Mesendoderm (in vitro differentiated cells): ENCODE measurements at regions not wholly inside any gene's neighbourhood (a gene's known extent, or its start where the extent isn't known, plus 50 kb on each side); places are given as distances from the start of the nearest gene placed in this dataset.

Experiments used
- DNase-seq: peaks from one replicate; pipeline ENCODE4 v3.0.0; 2013
- H2AK5ac ChIP-seq: 2 replicates; pipeline ENCODE4 v1.6.1; 2013; ENCODE audit warnings: low read length, inconsistent platforms
- H2BK120ac ChIP-seq: 2 replicates; pipeline ENCODE4 v1.6.1; 2013; ENCODE audit warnings: low read depth, mild to moderate bottlenecking, low read length, moderate library complexity, mixed read lengths
- H2BK15ac ChIP-seq: replicated peaks from 2 replicates; pipeline ENCODE4 v1.6.1; 2013; ENCODE audit warnings: low read depth, mild to moderate bottlenecking, moderate library complexity
- H2BK5ac ChIP-seq: 2 replicates; pipeline ENCODE4 v1.6.1; 2013; ENCODE audit warnings: low read length, inconsistent platforms
- H3K18ac ChIP-seq: 2 replicates; pipeline ENCODE4 v1.6.1; 2013; ENCODE audit warnings: mild to moderate bottlenecking, low read length, mixed read lengths
- H3K23ac ChIP-seq: one replicate; pipeline ENCODE4 v1.6.1; 2013; ENCODE audit warnings: low read length
- H3K27ac ChIP-seq: 2 replicates; pipeline ENCODE4 v1.5.1; 2013; ENCODE audit warnings: low read depth, mild to moderate bottlenecking, inconsistent platforms, low read length, moderate library complexity
- H3K27me3 ChIP-seq: 2 replicates; pipeline ENCODE4 v1.6.1; 2013; ENCODE audit warnings: low read length, control low read depth, mild to moderate bottlenecking, inconsistent platforms; ENCODE audit not compliant: insufficient read depth, poor library complexity
- H3K36me3 ChIP-seq: 2 replicates; pipeline ENCODE4 v1.6.1; 2013; ENCODE audit warnings: low read length, inconsistent platforms; ENCODE audit not compliant: control insufficient read depth, insufficient read depth
- H3K4ac ChIP-seq: one replicate; pipeline ENCODE4 v1.6.1; 2013; ENCODE audit warnings: low read depth, mild to moderate bottlenecking, low read length, moderate library complexity
- H3K4me1 ChIP-seq: 2 replicates; pipeline ENCODE4 v1.6.1; 2013; ENCODE audit warnings: low read depth, low read length, inconsistent platforms; ENCODE audit not compliant: control insufficient read depth
- H3K4me2 ChIP-seq: 2 replicates; pipeline ENCODE4 v1.6.1; 2013; ENCODE audit warnings: low read length
- H3K4me3 ChIP-seq: 2 replicates; pipeline ENCODE4 v1.5.1; 2013; ENCODE audit warnings: mild to moderate bottlenecking, low read length
- H3K56ac ChIP-seq: one replicate; pipeline ENCODE4 v1.6.1; 2013; ENCODE audit warnings: low read length
- H3K79me1 ChIP-seq: 2 replicates; pipeline ENCODE4 v1.6.1; 2013; ENCODE audit warnings: low read length, inconsistent platforms
- H3K79me2 ChIP-seq: 2 replicates; pipeline ENCODE4 v1.6.1; 2013; ENCODE audit warnings: mild to moderate bottlenecking, low read length; ENCODE audit not compliant: control insufficient read depth, insufficient read depth
- H3K9ac ChIP-seq: 2 replicates; pipeline ENCODE4 v1.6.1; 2013; ENCODE audit warnings: low read length, inconsistent platforms
- H4K5ac ChIP-seq: one replicate; pipeline ENCODE4 v1.6.1; 2013; ENCODE audit warnings: low read length
- H4K8ac ChIP-seq: one replicate; pipeline ENCODE4 v1.6.1; 2013; ENCODE audit warnings: low read depth, mild to moderate bottlenecking, control low read depth, low read length, moderate library complexity
- WGBS: extraction: QIAGEN DNeasy Blood & Tissue Kit; methylation state at CpG from one replicate; pipeline ENCODE4 v1.1.7; 2013; ENCODE audit warnings: low lambda C conversion rate, missing lambda C conversion rate; ENCODE audit not compliant: insufficient coverage; ENCODE audit errors: extremely low coverage; 5-methylcytosine and 5-hydroxymethylcytosine counted together

DNA sequence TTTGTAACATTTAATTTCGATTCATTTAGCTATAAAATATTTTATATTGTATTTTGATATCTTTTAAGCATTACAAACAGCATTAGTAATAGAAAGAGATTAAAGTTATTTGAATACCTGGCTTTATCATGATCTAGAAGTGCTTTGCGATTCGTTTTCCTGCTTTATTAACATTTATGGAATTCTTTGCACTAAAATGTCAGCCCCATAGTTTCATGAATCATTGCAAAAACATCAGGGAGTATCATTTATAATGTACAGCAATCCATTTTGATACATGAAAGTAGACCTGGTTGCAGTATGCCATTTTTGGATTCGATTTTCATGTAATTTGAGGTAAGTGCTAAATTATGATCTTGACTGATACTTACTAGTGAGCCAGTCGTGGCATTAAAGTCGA lies 108.0 kb upstream of the DPYD start:
- no peak overlapping the region for H3K23ac ChIP-seq
- no peaks in the 10 kb centered on the region for H3K79me2 ChIP-seq
- no peak overlapping the region for H3K4me3 ChIP-seq
- no peak for DNase-seq
- no peak overlapping the region for H4K8ac ChIP-seq
- no peak overlapping the region for H3K56ac ChIP-seq
- no peak overlapping the region for H3K9ac ChIP-seq
- H3K36me3 ChIP-seq: no peaks in the 10 kb centered on the region
- H3K4ac ChIP-seq: no peak overlapping the region
- WGBS: no CpG with 5 or more reads among the region's 6 CpGs
- no peak overlapping the region for H2AK5ac ChIP-seq
- H4K5ac ChIP-seq: no peak overlapping the region
- no peak overlapping the region for H2BK15ac ChIP-seq
- no peaks in the 10 kb centered on the region for H3K27me3 ChIP-seq
- H2BK5ac ChIP-seq: no peak overlapping the region
- H3K4me1 ChIP-seq: no peaks in the 10 kb centered on the region
- H3K27ac ChIP-seq: no peak overlapping the region
- no peak overlapping the region for H3K18ac ChIP-seq
- H2BK120ac ChIP-seq: no peak overlapping the region
- no peak overlapping the region for H3K4me2 ChIP-seq
- no peaks in the 10 kb centered on the region for H3K79me1 ChIP-seq

DNA sequence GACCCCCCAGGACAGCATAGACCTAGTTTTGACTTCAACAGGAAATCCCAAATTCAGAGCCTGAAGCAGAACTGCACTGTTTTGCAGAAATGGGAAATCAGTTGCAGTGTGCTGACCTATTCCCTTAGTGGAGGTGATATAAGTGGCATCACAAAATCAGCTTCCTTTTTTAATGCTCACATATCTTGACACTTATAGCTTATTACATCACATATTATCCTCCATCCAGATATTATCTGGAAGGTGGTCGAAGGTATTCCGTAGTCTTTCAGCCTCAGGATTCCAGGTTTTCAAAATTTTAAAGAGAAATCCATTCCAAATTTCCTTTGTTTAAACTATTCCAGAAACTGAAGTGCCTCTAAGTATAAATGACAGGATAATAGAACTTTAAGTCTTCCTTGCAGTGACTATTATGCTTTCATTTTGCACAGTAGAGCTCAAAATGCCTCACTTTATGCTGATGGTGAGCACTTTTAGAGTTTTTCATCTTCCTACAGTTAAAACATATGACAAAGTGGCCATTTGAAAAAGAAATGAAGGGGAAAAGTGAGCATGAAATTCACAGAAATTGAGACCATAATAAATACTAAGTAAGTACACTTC lies 106.4 kb upstream of the DPYD start:
- WGBS: no CpG with 5 or more reads among the region's 2 CpGs
- H4K5ac ChIP-seq: no peak overlapping the region
- no peak overlapping the region for H3K4me3 ChIP-seq
- no peak overlapping the region for H2BK15ac ChIP-seq
- no peak overlapping the region for H2BK120ac ChIP-seq
- H3K18ac ChIP-seq: no peak overlapping the region
- H3K56ac ChIP-seq: no peak overlapping the region
- H3K79me1 ChIP-seq: no peaks in the 10 kb centered on the region
- H3K4me2 ChIP-seq: no peak overlapping the region
- H3K4me1 ChIP-seq: no peaks in the 10 kb centered on the region
- H3K23ac ChIP-seq: no peak overlapping the region
- H2AK5ac ChIP-seq: no peak overlapping the region
- no peak overlapping the region for H4K8ac ChIP-seq
- H3K27ac ChIP-seq: no peak overlapping the region
- H2BK5ac ChIP-seq: no peak overlapping the region
- H3K9ac ChIP-seq: no peak overlapping the region
- no peaks in the 10 kb centered on the region for H3K36me3 ChIP-seq
- no peak for DNase-seq
- H3K27me3 ChIP-seq: no peaks in the 10 kb centered on the region
- no peaks in the 10 kb centered on the region for H3K79me2 ChIP-seq
- no peak overlapping the region for H3K4ac ChIP-seq

DNA sequence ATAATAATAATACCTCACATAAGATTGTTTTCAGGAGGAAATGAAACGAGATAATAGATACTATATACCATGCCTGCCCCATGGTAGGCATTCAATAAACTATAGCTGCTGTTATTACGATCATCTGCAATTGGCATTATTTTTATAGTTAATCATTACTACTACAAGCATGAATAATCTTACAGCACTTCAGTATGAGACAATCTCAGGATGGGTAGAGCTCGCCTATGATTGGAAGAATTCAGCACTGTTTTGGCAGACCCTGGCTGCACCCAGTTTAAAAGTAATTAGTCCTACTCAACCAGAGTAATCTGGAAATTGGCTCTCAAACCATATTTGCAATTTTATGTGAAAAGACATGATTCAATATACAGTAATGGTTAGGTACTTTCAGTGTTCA lies 105.0 kb upstream of the DPYD start:
- Histone ChIP-seq H4K8ac (no peak overlapping the region), H3K4me3 (no peak overlapping the region), H2BK5ac (no peak overlapping the region), H3K79me1 (no peaks in the 10 kb centered on the region), H2BK15ac (no peak overlapping the region), H3K79me2 (no peaks in the 10 kb centered on the region), H3K36me3 (no peaks in the 10 kb centered on the region), H3K18ac (no peak overlapping the region), H3K56ac (no peak overlapping the region), H3K27me3 (no peaks in the 10 kb centered on the region), H3K27ac (no peak overlapping the region), H3K4me1 (no peaks in the 10 kb centered on the region), H2BK120ac (no peak overlapping the region), H3K9ac (no peak overlapping the region), H4K5ac (no peak overlapping the region), H3K4ac (no peak overlapping the region), H3K23ac (no peak overlapping the region), H3K4me2 (no peak overlapping the region), H2AK5ac (no peak overlapping the region)
- DNase-seq: no peak
- no CpG with 5 or more reads among the region's 3 CpGs for WGBS

DNA sequence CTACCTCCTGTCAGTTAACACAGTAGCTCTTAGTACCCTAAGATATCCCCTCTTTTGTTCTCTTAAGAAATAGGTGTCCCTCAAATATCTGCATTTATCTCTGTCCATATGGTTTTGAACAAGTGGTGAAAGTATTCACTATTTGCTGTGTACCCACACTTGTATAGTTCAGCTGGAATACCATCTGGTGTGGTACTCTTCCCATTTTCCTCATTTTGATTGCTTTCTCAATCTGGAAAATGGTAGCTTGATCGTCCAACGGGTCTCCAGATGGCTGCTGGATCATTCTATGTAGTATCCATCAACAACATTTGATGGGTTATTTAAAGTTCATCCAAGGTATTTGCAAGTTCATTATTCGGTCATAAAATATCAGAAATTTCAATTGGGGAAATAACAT lies 100.3 kb upstream of the DPYD start:
- Histone ChIP-seq H3K27ac (no peak overlapping the region), H4K8ac (no peak overlapping the region), H3K56ac (no peak overlapping the region), H3K79me2 (no peaks in the 10 kb centered on the region), H3K4ac (no peak overlapping the region), H3K27me3 (no peaks in the 10 kb centered on the region), H3K18ac (no peak overlapping the region), H3K4me2 (no peak overlapping the region), H3K4me1 (no peaks in the 10 kb centered on the region), H3K23ac (no peak overlapping the region), H3K9ac (no peak overlapping the region), H3K79me1 (no peaks in the 10 kb centered on the region), H3K4me3 (no peak overlapping the region), H2AK5ac (no peak overlapping the region), H2BK120ac (no peak overlapping the region), H2BK15ac (no peak overlapping the region), H2BK5ac (no peak overlapping the region), H3K36me3 (no peaks in the 10 kb centered on the region), H4K5ac (no peak overlapping the region)
- no CpG with 5 or more reads among the region's 3 CpGs for WGBS
- no peak for DNase-seq

DNA sequence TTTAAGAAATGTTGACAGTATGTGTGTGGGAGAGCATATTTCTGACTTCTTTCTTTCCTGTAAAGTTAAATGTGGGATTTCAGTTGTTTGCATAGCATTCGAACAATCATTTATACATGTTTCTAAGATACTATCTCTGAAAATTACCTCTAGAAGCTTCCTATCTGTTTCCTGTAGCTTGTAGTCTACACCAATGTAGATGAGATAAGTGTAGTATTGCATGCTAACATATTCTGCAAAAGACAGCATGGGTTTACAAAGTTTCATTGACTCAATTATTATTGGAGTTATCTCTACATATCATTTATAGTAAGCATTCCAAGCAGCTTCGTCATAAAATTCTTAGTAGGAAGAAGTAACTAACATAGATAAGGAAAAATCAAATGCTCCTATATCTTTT lies 98.9 kb upstream of the DPYD start:
- Histone ChIP-seq H4K8ac (no peak overlapping the region), H3K18ac (no peak overlapping the region), H2BK5ac (no peak overlapping the region), H3K23ac (no peak overlapping the region), H3K4me3 (no peak overlapping the region), H2BK120ac (no peak overlapping the region), H3K4ac (no peak overlapping the region), H2BK15ac (no peak overlapping the region), H2AK5ac (no peak overlapping the region), H3K4me2 (no peak overlapping the region), H3K27ac (no peak overlapping the region), H3K36me3 (no peaks in the 10 kb centered on the region), H3K9ac (no peak overlapping the region), H3K79me2 (no peaks in the 10 kb centered on the region), H3K27me3 (no peaks in the 10 kb centered on the region), H3K79me1 (no peaks in the 10 kb centered on the region), H3K56ac (no peak overlapping the region), H3K4me1 (no peaks in the 10 kb centered on the region), H4K5ac (no peak overlapping the region)
- no CpG with 5 or more reads among the region's 2 CpGs for WGBS
- no peak for DNase-seq

DNA sequence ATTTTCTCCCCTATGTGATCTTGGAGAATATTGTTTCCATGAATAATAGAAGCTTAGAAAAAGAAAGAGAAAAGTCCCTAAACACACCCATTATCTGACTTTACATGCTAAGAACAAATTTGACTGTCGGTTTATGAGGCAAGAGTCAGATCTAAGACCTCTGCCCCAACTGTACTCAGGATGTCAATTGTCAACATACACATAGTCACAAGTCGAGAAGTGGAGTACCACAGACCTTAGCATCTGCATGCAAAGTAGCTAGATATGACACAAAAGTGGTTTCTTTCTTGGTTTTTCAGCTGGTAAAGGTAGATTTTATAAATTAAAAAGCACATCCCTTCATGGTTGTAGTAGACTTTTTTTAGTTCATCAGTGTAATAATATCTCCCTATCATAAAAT lies 97.2 kb upstream of the DPYD start:
- no peak for DNase-seq
- Histone ChIP-seq H3K23ac (no peak overlapping the region), H4K8ac (no peak overlapping the region), H3K79me1 (no peaks in the 10 kb centered on the region), H3K79me2 (no peaks in the 10 kb centered on the region), H2AK5ac (no peak overlapping the region), H3K4me3 (no peak overlapping the region), H3K18ac (no peak overlapping the region), H2BK120ac (no peak overlapping the region), H3K4me2 (no peak overlapping the region), H3K27ac (no peak overlapping the region), H3K4ac (no peak overlapping the region), H2BK5ac (no peak overlapping the region), H3K27me3 (no peaks in the 10 kb centered on the region), H3K36me3 (no peaks in the 10 kb centered on the region), H3K4me1 (no peaks in the 10 kb centered on the region), H3K56ac (no peak overlapping the region), H3K9ac (no peak overlapping the region), H2BK15ac (no peak overlapping the region), H4K5ac (no peak overlapping the region)
- WGBS: no CpG with 5 or more reads among the region's 2 CpGs
